ENCODE measurements at regions not wholly inside any gene's neighbourhood (a gene's known extent, or its start where the extent isn't known, plus 50 kb on each side); places are given as distances from the start of the nearest gene placed in this dataset.

DNA sequence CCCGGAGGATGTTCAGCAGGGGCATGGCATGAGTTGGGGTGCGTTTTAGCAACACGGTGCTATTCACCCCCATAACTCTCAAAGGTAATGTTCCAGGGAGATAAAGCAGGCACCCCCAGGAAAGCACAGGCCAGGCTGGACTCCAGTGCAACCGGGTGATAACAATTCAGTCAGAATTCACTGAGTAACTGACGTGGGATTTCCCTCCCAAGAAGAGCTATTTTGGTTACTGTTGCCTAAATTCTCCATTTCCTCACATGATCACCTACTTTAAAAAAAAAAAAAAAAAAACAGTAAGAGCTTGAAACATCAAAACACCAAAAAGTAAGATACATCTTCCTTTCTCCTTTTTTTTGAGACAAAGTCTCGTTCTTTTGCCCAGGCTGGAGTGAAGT, 137.6 kb upstream of the WWC1 start:
- DNase-seq (ENCODE audit: low read depth in 4 of 4, low spot score in 3 of 4): no peak

DNA sequence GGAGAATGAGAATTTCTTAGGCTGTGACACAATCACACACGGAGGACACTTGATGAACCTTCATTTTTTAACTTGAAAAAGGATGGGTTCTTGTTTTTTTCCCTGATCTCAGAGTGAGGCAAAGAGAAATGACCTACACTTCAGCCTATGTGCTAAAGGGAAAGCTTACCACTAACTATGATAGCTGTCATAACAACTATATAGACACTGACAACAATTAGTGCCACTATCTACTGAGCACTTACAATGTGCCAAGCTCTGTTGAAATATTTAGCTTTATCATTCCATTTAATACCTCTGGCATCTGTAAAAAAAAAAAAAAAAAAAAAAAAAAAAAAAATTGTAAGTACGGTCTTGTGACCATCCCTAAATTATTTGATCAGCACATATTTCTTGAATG, 135.9 kb upstream of the WWC1 start:
- DNase-seq (ENCODE audit: low read depth in 4 of 4, low spot score in 3 of 4): no peak

DNA sequence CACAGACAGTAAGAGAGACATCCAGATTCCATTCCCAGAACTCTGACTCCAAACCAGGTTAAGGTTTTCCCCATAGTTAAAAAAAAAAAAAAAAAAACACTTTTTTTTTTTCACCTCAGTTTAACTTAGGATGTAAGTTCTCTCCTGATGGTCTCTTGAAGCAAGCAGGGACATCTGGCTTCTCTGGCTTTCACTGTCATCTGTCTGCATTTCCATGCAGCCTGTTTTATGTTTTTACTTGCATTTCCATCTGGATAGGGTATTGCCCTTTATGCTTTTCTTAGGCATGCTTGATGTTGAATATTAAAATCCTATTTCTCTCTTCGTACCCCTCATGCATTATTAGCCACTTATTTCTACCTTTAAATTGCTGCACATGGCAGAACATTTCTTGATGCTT, 135.3 kb upstream of the WWC1 start:
- no peak for DNase-seq (ENCODE audit: low read depth in 4 of 4, low spot score in 3 of 4)

DNA sequence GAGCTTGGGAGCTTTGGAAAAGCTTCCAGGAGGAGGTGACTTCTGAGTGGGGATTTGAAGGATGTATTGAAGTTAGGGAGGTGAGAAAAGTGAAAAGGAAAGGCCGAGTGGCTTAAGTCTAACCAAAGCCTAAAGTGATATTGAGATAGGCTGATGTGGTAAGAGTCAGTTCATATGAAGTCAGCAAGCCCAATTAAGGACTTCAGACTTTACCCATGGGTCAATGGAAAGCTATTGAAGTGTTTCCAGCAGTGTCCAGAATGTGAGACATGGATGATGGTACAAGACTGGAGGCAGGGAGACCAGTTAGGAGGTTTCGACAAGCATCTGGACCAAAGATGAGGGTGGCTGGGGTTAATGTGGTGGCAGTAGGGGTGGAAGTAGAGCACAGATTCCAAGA, 134.3 kb upstream of the WWC1 start:
- no peak for DNase-seq (ENCODE audit: low read depth in 4 of 4, low spot score in 3 of 4)

DNA sequence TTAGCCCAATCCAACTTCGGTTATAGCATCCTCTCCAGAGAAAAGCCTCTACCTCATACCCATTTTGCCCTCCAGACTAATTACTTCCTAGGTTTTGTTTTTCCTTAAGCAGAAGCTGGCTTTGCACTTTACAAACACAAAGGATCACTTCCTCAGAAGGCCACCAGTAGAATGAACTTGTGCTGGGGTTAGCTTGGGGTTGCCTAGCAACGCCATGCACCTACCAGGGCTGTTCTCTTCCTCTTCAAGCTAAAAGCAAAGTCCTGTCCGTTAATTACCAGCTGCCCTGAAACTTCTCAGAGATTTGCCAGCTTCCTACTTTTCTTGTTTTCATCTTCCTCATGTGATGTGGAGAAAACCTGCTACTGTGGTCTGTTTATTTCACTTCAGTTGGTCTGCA, 132.0 kb upstream of the WWC1 start:
- DNase-seq (ENCODE audit: low read depth in 4 of 4, low spot score in 3 of 4): peak in 3 of 4 donors; percentile 44 to 61 (median 52)

DNA sequence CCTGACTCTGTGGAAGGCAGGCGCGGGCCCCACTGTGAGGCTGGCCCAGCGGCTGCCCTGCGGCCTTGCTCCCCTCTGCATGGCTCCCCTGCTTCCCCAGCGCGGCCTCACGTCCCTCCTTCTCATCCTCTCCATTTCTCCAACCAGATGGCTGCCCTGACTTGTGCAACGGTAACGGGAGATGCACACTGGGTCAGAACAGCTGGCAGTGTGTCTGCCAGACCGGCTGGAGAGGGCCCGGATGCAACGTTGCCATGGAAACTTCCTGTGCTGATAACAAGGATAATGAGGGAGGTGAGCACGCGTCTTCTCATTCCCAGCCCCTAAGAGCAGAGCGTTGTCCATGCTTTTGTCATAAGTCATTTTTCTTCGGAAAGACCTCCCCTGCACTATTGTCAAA, 129.0 kb upstream of the WWC1 start:
- no peak for DNase-seq (ENCODE audit: low read depth in 4 of 4, low spot score in 3 of 4)

DNA sequence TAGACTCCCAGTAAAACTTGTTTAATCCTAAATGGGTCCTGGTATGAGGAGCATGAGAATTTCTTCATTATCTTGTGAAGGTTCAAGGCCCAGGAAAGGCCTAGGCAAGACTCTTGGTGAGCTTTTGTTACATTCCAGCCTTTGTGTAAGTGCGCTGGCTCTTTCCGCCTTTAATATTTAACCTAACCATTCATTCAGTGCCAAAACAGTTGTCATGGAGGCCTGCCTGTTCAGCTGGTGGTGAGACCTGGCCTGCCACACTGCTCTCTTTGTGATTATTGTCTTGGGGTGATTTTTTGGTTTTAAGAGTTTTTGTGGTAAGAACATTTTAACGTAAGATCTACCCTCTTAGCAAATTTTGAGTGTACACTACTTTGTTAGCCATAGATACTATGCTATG, 127.5 kb upstream of the WWC1 start:
- DNase-seq (ENCODE audit: low read depth in 4 of 4, low spot score in 3 of 4): no peak

DNA sequence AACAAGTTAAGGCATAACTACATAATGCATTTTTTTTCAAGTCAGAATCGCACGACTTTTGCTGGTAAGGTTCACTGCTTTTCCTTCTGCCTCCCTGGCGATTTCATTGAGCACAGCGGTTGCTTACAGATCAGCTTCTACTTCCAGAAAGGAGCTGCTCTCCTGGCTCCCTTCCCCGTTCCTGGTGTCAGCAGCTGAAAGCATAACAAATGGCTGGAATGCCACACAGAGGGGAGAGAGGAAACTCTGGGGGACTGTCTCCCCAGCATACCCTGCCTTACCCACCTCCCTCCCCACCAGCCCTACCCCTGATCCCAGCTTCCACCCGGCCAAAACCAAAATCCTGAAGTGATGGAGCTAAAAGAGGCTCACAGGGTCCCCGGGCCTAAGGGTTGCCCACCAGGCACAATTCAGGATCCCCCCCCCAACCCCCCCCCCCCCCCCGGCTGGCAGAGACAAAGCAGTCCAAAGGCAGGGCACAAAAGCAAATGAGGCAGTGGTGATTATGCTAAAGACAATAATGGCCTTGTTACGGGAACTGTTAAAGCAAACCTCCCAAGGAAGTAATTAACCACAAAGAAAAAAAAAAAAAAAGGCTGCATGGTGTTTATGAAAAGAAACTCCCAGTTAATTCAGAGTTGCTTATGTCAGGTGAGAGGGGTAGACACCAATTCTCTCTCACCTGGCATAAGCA, 126.1 kb upstream of the WWC1 start:
- no peak for DNase-seq (ENCODE audit: low read depth in 4 of 4, low spot score in 3 of 4)

DNA sequence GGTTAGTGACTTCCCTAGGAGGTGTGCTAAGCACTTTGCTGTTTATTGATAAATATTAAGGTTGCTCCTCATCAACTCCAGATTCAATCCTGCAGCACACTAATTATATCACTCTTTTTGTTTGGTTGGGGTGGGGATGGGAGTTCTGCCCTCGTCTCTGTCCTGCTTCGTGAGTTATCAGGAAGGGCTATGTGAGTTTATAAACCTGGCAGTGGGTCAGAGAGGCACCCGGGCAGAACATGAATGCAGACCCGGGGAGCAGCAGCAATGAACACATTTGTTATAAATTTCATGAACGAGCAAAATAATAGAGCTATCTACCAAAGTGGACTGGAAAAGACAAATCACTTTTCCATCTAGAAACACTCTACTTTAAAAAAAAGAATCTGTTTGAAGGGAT, 125.5 kb upstream of the WWC1 start:
- DNase-seq (ENCODE audit: low read depth in 4 of 4, low spot score in 3 of 4): no peak

DNA sequence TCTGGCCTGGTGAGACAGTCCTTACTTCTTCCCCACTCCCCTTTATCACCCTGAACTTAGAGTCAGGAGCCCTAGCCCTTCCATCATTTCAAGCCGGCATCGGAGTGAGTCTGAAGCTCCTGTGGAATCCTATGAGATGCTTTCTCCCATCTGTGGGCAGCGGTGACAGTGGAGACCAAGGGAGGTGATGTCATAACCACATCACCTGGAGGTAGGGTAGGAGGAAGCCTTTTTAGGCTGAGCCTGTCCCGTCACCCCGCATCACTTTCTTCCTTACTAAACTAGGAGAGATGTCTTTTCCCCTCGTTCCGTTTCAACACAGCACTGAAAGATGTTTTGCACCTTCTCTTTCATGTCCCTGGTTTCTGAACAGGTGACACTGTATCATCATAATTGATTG, 124.1 kb upstream of the WWC1 start:
- DNase-seq (ENCODE audit: low read depth in 4 of 4, low spot score in 3 of 4): no peak

DNA sequence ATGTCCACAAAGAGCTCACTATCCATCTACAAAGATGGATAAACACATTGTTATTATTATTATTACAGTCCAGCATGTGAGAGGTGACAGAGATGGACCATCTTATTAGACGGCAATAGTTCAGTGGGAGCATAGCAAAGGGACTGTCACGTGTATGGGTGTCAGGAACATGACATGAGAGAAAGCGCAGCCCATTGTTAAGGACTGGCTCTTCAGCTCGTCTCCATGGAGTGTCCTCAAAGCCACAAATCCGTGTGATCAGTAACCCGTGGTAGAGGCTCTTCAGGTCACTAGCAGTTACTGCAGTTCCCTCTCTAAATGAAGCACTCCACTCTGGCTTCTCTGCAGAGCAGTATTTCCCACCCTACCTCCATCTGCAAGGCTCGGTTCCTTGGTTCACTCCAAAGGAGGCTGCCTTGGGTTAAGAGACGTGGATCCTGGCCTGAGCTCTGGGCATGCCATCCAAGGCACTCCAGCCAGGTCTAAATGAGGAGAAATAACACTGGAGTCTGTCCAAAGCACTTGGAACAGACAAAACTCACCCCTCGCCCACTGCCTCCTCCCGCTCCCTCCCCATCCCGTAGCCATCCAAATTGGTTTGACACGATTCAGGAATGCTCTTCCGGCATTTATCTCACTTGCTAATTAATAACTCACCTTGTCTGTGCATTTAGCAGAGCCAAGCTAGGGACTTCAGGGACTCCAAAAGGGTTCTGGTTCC, 122.3 kb upstream of the WWC1 start:
- DNase-seq (ENCODE audit: low read depth in 4 of 4, low spot score in 3 of 4): no peak

DNA sequence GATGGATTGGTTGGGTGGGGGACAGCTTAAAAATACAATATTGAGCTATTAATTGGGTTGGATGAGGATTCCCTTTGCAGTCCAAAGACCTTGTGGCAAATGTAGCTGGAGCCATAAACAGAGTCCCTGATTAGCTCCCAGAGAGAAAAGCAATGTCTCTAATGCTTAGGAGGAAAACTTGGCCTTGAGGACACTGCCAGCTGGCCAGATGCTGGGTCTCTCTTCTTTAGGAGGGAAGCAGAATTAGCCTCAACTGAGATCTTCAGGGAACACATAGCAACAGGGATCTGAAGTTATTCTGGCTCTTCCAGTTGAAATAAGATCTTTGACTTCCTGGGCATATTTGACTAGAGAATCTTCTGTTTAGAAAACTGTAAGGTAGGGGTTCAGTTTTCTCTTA, 121.7 kb upstream of the WWC1 start:
- DNase-seq (ENCODE audit: low read depth in 4 of 4, low spot score in 3 of 4): no peak

DNA sequence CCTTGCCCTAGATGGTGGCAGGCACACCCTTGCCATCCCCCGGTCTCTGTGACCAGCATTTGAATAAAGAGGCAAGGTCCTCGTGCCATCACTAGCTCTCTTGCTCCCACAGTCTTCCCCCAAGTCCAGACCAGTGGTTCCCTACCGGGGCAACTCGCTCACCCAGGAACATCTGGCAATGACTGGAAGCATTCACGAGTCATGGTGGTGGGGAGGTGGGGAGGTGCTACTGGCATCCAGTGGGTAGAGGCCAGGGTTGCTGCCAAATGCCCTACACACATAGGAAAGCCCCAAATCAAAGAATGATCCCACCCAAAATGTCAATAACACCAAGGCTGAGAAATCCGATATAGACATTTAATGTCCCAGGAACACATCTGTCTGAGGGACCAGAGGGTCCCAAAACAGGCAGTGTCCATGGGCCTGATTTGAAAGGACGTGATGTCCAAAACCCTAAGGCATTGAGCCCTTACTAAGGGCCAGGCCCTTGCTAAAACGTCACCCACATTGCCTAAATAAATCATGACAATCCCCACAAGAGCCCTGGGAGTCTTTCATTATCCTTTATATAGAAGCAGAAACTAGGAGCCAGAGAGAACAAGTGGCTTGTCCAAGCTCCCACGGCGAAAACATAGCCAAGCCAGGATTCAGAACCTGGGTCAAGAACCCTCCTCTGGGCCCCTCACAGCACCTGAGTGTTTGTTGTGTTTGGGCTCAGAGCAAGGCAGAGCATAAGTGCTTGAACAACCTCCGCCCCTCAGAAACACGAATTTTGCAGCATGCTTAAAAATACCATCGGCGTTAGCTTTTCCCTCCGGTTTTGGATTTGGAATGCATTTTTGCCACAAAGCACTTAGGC, 119.3 kb upstream of the WWC1 start:
- DNase-seq (ENCODE audit: low read depth in 4 of 4, low spot score in 3 of 4): no peak

DNA sequence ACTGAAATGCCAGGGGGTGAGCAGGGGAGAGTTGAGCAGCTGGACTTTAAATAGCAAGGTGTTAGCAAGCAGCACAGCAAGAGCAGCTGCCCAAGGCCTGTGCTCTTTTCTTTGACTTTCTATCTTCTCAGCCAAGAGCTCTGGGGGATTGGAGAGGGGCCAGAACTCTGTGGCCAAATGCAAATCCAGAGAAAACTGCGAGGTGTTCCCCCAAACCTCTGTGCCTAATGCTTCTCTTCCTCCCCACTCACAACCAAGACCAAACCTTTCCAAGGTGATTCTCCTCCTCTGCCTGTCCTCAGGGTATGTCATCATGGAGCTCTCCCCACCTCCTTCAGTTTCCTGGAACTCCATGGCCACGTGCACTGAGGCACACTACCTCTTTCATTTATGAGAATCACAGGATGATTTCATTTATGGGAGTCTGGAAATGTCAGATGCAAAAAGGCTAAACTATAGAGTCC, 118.7 kb upstream of the WWC1 start:
- no peak for DNase-seq (ENCODE audit: low read depth in 4 of 4, low spot score in 3 of 4)

DNA sequence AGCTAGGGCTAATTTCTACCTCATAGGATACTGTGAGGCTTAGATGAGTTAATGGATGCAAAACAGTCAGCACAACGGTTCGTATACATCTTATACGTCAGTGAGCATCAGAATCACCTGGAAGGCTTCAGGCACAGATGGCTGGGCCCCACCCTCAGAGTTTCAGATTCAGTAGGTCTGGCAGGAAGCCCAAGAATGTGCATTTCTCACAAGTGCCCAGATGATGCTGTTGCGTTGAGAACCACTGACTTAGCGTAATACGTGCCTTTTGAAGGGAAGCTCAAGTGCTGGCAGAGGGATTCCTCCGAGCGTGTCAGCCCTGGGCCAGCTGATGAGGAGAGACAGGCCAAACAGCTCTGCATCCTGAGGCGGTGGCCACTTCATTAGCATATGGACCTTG, 117.1 kb upstream of the WWC1 start:
- no peak for DNase-seq (ENCODE audit: low read depth in 4 of 4, low spot score in 3 of 4)

DNA sequence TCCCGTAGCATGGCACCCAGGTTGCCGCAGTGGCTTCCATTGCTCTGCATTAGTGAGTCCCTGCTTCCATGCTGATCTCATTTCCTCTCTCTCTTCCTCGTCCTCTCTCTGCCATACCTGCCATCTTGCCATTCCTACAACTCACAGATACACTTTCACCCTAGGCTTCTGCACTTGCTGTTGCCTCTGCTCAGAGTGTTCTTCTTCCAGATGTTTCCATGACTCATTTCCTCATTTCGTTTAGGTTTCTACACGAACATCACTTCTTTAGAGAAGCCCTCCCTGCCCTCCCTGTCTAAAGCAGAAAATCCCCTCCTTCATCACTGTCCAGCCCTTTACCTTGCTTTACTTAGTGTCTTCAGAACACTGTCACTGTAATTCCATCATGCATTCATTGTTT, 115.2 kb upstream of the WWC1 start:
- no peak for DNase-seq (ENCODE audit: low read depth in 4 of 4, low spot score in 3 of 4)

DNA sequence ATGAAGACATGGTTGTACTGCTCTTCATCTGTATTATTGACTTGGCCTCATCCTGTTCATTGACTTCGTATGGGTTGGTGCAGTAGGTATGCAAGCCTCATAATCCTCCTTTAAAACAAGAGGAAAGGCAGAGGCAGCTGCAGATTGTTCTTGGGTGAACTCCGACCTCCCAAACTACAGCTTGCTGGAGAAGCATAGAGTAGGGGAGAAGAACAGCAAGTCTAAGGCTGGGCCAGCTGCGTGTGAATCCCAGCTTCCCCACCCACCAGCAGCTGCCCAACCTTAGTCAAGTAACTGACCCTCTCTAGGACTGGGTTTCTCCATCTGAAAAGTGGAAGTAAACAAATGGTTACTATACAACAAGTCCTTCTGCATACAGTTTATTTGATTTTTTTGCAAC, 114.5 kb upstream of the WWC1 start:
- no peak for DNase-seq (ENCODE audit: low read depth in 4 of 4, low spot score in 3 of 4)

DNA sequence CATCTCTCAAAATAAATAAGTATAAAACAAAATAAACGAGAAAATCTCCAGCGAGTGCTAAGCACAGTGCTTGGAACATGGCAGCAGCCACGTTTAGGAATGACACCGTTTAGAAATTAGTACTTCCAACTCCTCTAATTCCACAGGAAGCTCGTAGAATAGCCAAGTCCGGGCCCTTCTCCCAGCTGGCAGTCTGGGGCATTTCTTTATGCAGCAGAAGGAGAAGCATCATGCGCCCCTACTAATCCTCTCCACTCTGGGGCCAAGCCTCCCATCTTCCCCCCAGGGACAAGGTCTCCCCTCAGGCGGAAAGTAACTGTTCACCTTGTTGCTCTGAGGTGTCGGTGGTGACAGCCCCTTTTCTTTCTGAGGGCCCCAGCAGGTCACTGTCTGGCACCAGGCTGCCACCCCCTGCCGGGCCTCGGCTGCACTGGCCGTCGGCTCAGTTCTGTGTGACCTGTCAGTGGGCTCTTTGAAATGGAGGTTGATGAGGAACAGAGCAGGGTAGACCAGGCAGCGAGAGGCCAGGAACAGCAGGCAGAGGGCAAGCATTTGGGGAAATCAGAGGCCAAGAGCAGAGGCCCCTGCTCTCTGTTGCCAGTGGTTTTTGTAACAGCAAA, 113.5 kb upstream of the WWC1 start:
- no peak for DNase-seq (ENCODE audit: low read depth in 4 of 4, low spot score in 3 of 4)

DNA sequence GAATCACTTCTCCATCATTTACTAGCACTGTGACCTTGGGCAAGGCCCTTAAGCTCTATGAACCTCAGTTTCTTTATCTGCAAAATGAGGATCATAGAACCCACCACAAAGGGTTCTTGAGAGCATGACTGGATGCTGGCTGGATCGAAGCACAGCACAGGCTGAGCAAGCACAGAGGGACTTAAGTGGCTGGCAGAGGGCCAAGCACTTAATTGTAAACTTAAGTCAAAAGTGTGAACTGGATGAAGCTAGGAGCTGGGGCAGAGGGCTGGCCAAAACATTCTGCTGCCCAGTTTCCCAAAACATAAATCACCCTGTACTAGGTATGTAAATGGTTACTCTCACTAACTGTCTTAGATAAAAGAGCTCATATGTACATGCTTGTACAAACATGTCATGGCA, 112.3 kb upstream of the WWC1 start:
- no peak for DNase-seq (ENCODE audit: low read depth in 4 of 4, low spot score in 3 of 4)

DNA sequence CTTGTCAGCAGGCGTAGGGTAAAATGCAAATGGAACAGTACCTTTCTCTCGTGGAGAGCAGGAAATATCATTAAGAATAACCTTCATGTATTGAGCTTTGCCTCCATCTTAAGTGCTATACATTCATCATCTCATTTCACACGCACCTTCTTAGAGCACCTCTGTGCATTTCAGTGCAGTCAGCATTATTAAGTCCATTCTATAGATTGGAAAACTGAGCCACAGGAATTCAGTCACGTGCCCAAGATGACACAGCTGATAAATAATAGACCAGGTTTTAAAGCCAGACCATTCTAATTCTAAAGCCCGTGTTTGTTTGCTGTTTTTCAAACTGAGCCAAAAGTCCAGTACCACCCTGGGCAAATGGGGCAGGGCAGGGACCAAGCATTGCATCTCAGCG, 109.2 kb upstream of the WWC1 start:
- no peak for DNase-seq (ENCODE audit: low read depth in 4 of 4, low spot score in 3 of 4)

DNA sequence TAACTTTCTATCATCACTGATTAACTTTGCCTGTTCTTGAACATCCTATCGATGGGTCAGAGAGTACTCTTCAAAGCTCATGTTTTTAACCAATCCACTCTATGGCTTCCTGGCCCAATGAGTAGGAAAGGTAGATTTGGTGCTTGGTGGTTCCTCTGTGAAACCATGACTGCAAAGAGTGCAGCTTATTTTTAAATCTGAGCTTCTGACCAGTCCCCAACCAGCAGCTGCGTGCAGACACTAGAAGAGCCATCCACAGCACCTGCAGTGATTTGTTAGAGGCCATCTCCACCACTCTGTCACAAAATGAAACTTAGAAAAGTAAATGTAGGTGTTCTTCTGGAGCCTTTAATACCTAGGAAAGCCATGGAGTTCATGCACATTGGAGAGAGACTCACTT, 107.3 kb upstream of the WWC1 start:
- no peak for DNase-seq (ENCODE audit: low read depth in 4 of 4, low spot score in 3 of 4)
